ENCODE measurements at regions not wholly inside any gene's neighbourhood (a gene's known extent, or its start where the extent isn't known, plus 50 kb on each side); places are given as distances from the start of the nearest gene placed in this dataset.

GRCh38 chr3:189455641-189456417 lies 175.4 kb upstream of the TP63 start:
- TF ChIP-seq CTCF (IDR thresholded peaks at IDR 0.05) (no peak), EP300 (IDR thresholded peaks at IDR 0.05) (no peak), POLR2A (IDR thresholded peaks at IDR 0.05) (no peak)
